SK-N-SH treated with all-trans-retinoic acid at 6 μM for 48 hours (cell line): ENCODE measurements at regions not wholly inside any gene's neighbourhood (a gene's known extent, or its start where the extent isn't known, plus 50 kb on each side); places are given as distances from the start of the nearest gene placed in this dataset.

Experiments
- CREB5 ChIP-seq: fragments of 250-450 bp; sonication (Bioruptor Pico); IDR thresholded peaks from 2 replicates; pipeline ENCODE4 v1.5.1; 2020; ENCODE audit warnings: low read depth, mild to moderate bottlenecking, moderate library complexity
- OSR1 ChIP-seq: fragments of 250-450 bp; sonication (Bioruptor Pico); IDR thresholded peaks from 2 replicates; pipeline ENCODE4 v1.8.0; 2022; ENCODE audit warnings: moderate library complexity, mild to moderate bottlenecking, inconsistent platforms
- PATZ1 ChIP-seq: fragments of 250-450 bp; sonication (Bioruptor Pico); IDR thresholded peaks from 2 replicates; pipeline ENCODE4 v1.8.0; 2020; ENCODE audit warnings: mild to moderate bottlenecking, moderate library complexity, borderline replicate concordance
- RARB ChIP-seq: fragments of 250-450 bp; sonication (Bioruptor Pico); IDR thresholded peaks from 2 replicates; pipeline ENCODE4 v1.8.0; 2021; ENCODE audit warnings: mild to moderate bottlenecking, moderate library complexity
- TCF4 ChIP-seq: fragments of 250-450 bp; sonication (Bioruptor Pico); IDR thresholded peaks from 2 replicates; pipeline ENCODE4 v1.8.0; 2021; ENCODE audit warnings: mild to moderate bottlenecking, moderate library complexity, borderline replicate concordance
- TOX ChIP-seq: fragments of 250-450 bp; sonication (Bioruptor Pico); IDR thresholded peaks from 2 replicates; pipeline ENCODE4 v1.8.0; 2021; ENCODE audit warnings: mild to moderate bottlenecking, moderate library complexity, borderline replicate concordance
- ZFP3 ChIP-seq: fragments of 250-450 bp; sonication (Bioruptor Pico); IDR thresholded peaks from 2 replicates; pipeline ENCODE4 v1.5.0; 2020; ENCODE audit warnings: mild to moderate bottlenecking, moderate library complexity
- ZNF70 ChIP-seq: fragments of 450-650 bp; formaldehyde crosslinking; IDR thresholded peaks from 2 replicates; pipeline ENCODE4 v1.5.0; 2020; ENCODE audit warnings: mild to moderate bottlenecking, moderate library complexity
- ZNF8 ChIP-seq: fragments of 450-650 bp; formaldehyde crosslinking; IDR thresholded peaks from 2 replicates; pipeline ENCODE4 v1.5.0; 2020; ENCODE audit warnings: mild to moderate bottlenecking, moderate library complexity

GRCh38 chr10:117673230-117674010, 130.9 kb downstream of the EMX2 start:
- TF ChIP-seq TCF4, result no peak
- no peak for TF ChIP-seq ZFP3 (CRISPR knock-in tag)
- TF ChIP-seq CREB5 (CRISPR knock-in tag), result no peak
- no peak for TF ChIP-seq PATZ1 (CRISPR knock-in tag)
- TF ChIP-seq OSR1 (CRISPR knock-in tag), result no peak
- TF ChIP-seq RARB (CRISPR knock-in tag), result no peak
- TF ChIP-seq ZNF70, result no peak
- TF ChIP-seq ZNF8, result no peak
- TF ChIP-seq TOX (CRISPR knock-in tag), result no peak
